RWPE2 (cell line): ENCODE measurements at regions not wholly inside any gene's neighbourhood (a gene's known extent, or its start where the extent isn't known, plus 50 kb on each side); places are given as distances from the start of the nearest gene placed in this dataset.

Experiments
- ATAC-seq: fragments of 200-7000 bp; cut with Tn5 transposase; 3 replicates; pipeline ENCODE4 v1.9.1; 2021; ENCODE audit warnings: low read depth
- DNase-seq: peaks from one replicate; pipeline ENCODE4 v3.0.0-alpha.2; 2020; ENCODE audit warnings: low spot score
- H3K27ac ChIP-seq: fragments of 450-650 bp; 2 replicates; pipeline ENCODE4 v1.5.1; 2017; ENCODE audit warnings: mild to moderate bottlenecking; ENCODE audit not compliant: poor library complexity, severe bottlenecking
- H3K27me3 ChIP-seq: fragments of 250-450 bp; sonication (Bioruptor Pico); 2 replicates; pipeline ENCODE4 v1.5.1; 2021; ENCODE audit warnings: mild to moderate bottlenecking, moderate library complexity; ENCODE audit not compliant: insufficient read depth, poor library complexity, severe bottlenecking
- H3K36me3 ChIP-seq: fragments of 250-450 bp; sonication (Bioruptor Pico); 2 replicates; pipeline ENCODE4 v1.5.1; 2020; ENCODE audit warnings: low read depth, mild to moderate bottlenecking, moderate library complexity
- H3K4me1 ChIP-seq: fragments of 250-450 bp; sonication (Bioruptor Pico); 2 replicates; pipeline ENCODE4 v1.5.1; 2021; ENCODE audit warnings: mild to moderate bottlenecking, moderate library complexity; ENCODE audit not compliant: insufficient read depth, poor library complexity, severe bottlenecking
- H3K4me3 ChIP-seq: fragments of 250-450 bp; sonication (Bioruptor Pico); 2 replicates; pipeline ENCODE4 v1.5.1; 2021; ENCODE audit warnings: mild to moderate bottlenecking, moderate library complexity; ENCODE audit not compliant: severe bottlenecking
- H3K9me3 ChIP-seq: fragments of 250-450 bp; sonication (Bioruptor Pico); 2 replicates; pipeline ENCODE4 v1.5.1; 2021; ENCODE audit warnings: mild to moderate bottlenecking, moderate library complexity; ENCODE audit not compliant: severe bottlenecking
- CTCF ChIP-seq: fragments of 450-650 bp; IDR thresholded peaks from one replicate; pipeline ENCODE4 v1.5.1; 2017; ENCODE audit warnings: mild to moderate bottlenecking, moderate library complexity; ENCODE audit not compliant: poor library complexity, severe bottlenecking

DNA sequence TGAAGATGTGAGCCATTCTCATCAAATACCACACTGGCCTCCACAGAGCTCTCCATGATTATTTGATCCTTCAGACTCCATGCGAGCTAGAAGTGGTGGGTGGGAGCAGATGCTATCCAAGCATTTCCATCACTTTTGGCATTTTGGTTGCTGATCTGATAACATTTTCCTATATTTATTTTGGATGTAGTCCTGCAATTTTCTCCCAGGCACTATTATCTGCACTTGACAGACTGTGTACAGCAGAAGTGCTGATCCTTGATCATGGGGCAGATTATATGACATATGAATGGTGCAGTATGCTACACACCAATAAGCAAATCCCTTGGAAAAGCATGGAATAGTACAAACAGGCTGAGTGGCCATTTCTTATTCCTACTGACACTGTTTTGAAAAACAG is 167.6 kb upstream of the LRRC7 start:
- Histone ChIP-seq H3K27ac (no peak overlapping the region), H3K27me3 (no peaks in the 10 kb centered on the region), H3K36me3 (no peaks in the 10 kb centered on the region), H3K4me1 (no peaks in the 10 kb centered on the region), H3K9me3 (no peaks in the 10 kb centered on the region), H3K4me3 (no peak overlapping the region)
- TF ChIP-seq CTCF: no peak
- ATAC-seq (no peak), DNase-seq (no peak)

DNA sequence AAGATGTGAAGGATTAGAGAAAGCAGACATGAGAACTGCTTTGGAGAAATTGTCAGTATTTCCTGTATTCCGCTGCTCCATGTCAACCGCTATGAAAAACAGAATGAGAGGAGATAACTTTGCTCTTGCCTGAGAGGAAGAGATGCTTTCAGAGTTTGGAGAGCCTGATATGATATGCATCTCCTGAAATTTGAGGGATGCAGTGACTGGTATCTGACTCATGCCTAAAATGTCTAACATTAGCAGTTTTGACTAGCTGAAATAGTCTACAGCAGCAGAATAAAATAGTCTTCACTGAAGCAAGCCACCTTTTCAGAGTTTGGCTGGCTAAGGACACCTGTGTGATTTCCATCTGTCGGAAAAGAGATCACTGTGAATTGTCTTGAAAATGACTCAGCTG is 165.8 kb upstream of the LRRC7 start:
- DNase-seq: no peak
- Histone ChIP-seq H3K4me3 (no peak overlapping the region), H3K9me3 (no peaks in the 10 kb centered on the region), H3K36me3 (no peaks in the 10 kb centered on the region), H3K27ac (no peak overlapping the region), H3K4me1 (no peaks in the 10 kb centered on the region), H3K27me3 (no peaks in the 10 kb centered on the region)
- no peak for ATAC-seq
- no peak for TF ChIP-seq CTCF

- no peak for TF ChIP-seq CTCF
- DNase-seq (no peak), ATAC-seq (no peak)
- no peaks in the 10 kb centered on the region for H3K4me1 ChIP-seq
- H3K4me3 ChIP-seq: no peak overlapping the region
- H3K36me3 ChIP-seq: no peaks in the 10 kb centered on the region
- H3K9me3 ChIP-seq: no peaks in the 10 kb centered on the region
- no peaks in the 10 kb centered on the region for H3K27me3 ChIP-seq
- H3K27ac ChIP-seq: no peak overlapping the region
Observed at GRCh38 chr1:69403756-69404320, 163.9 kb upstream of the LRRC7 start.

DNA sequence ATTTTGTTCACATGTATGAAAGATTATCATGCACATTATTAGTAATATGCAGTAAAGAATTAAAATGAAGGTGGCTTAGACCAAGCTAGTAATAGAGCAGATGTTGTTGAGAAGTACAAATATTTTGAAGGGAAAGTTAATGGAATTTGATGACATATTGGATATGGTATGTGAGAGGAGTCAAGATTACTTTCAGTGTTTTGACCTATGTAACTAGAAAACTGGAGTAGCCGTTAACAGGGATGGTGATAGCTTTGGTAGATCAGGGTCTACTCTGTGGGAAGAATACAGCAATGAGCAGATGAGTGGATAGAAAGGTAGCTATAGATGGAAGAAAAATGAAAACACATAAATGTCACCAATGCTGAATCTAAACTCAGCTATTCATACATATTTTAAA is 163.2 kb upstream of the LRRC7 start:
- no peak overlapping the region for H3K27ac ChIP-seq
- H3K4me3 ChIP-seq: no peak overlapping the region
- no peak for TF ChIP-seq CTCF
- no peak for DNase-seq
- no peaks in the 10 kb centered on the region for H3K27me3 ChIP-seq
- no peaks in the 10 kb centered on the region for H3K9me3 ChIP-seq
- ATAC-seq: no peak
- H3K4me1 ChIP-seq: no peaks in the 10 kb centered on the region
- no peaks in the 10 kb centered on the region for H3K36me3 ChIP-seq

DNA sequence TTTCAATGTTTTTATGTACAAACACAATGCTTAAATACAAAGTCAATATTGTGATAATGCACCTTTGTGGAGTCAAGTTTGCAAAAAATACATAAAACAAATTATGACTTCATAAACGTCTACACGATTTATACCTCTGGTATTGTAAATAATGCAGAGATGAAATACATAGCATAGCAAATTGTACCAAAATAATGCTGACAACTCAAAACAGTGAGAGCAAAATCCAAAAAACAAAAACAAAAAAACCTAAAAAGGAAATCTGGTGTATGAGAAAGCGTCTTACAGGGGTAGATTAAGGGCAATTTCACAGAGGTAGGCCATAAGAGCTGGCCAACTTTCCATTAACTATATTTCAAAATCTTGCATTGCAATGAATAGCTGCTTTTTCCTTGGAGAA is 161.5 kb upstream of the LRRC7 start:
- no peak for ATAC-seq

More for the DNA sequence above, 161.5 kb upstream of the LRRC7 start:
- H3K27ac ChIP-seq: no peak overlapping the region
- TF ChIP-seq CTCF: no peak
- DNase-seq: no peak
- no peak overlapping the region for H3K4me3 ChIP-seq
- H3K36me3 ChIP-seq: no peaks in the 10 kb centered on the region
- H3K4me1 ChIP-seq: no peaks in the 10 kb centered on the region
- no peaks in the 10 kb centered on the region for H3K27me3 ChIP-seq
- no peaks in the 10 kb centered on the region for H3K9me3 ChIP-seq
